Peyer's patch (tissue), 4 donors: ENCODE measurements at regions not wholly inside any gene's neighbourhood (a gene's known extent, or its start where the extent isn't known, plus 50 kb on each side); places are given as distances from the start of the nearest gene placed in this dataset.
"Not testable (repeated sequence)": the region's sequence is repeated elsewhere in the genome, so short reads cannot be mapped to it uniquely, and the experiment has no call there.

ENCODE experiments used
- DNase-seq, 3 donors: peaks; one replicate each; pipeline ENCODE4 v3.0.0-alpha.2; 2017 to 2019
- H3K27ac ChIP-seq, 4 donors: fragments of 200-600 bp; sonication (generic); one replicate each; pipeline ENCODE4 v1.5.1; 2016 to 2019
- H3K27me3 ChIP-seq, 2 donors: fragments of 200-600 bp; sonication (generic); one replicate each; pipeline ENCODE4 v1.5.1; 2019
- H3K36me3 ChIP-seq, 3 donors: fragments of 200-600 bp; sonication (generic); one replicate each; pipeline ENCODE4 v1.5.1; 2016 to 2019
- H3K4me1 ChIP-seq, 4 donors: fragments of 200-600 bp; sonication (generic); one replicate each; pipeline ENCODE4 v1.5.1; 2016 to 2019
- H3K4me3 ChIP-seq, 4 donors: fragments of 200-600 bp; sonication (generic); 1 replicate in 3 of 4; 2 replicates in 1 of 4; pipeline ENCODE4 v1.5.1; 2016 to 2019; ENCODE audit warnings: mild to moderate bottlenecking in 1 of 4
- H3K9me3 ChIP-seq, 4 donors: fragments of 200-600 bp; sonication (generic); one replicate each; pipeline ENCODE4 v1.5.1; 2016 to 2019; ENCODE audit warnings: mild to moderate bottlenecking in 1 of 4
- POLR2A ChIP-seq, 2 donors: fragments of 450-650 bp; IDR thresholded peaks; one replicate each; pipeline ENCODE4 v1.5.1; 2017; ENCODE audit warnings: antibody characterized with exemption in 2 of 2, mild to moderate bottlenecking in 2 of 2, moderate library complexity in 2 of 2
- TF ChIP-seq, protein P1 (sequence below), 6 experiments: fragments of 450-650 bp in 4 of 6; fragments of 200-600 bp in 2 of 6; sonication (generic) in 1 of 6; IDR thresholded peaks; one replicate each; pipeline ENCODE4 v1.5.1; 2017 to 2019; ENCODE audit warnings: antibody characterized with exemption in 6 of 6, mild to moderate bottlenecking in 3 of 6, moderate library complexity in 1 of 6

DNA sequence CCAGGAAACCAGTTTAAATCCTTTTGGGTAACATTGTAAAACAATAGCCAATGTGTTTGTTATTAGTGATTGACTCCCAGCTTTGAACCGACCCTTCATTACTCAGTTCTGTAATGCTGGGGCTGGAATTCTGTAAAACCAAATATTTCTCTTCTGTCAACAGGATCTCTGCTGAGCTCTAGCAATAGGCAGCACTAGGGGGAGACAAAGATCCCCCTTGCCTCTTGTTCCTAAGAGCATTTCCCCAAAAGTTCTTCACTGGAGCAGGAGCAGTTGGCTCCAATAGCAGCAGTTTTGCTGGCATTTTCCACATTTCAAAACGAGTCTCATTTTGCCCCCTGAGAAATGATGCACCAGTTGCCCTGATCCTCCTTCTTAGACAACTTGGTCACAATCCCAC, 1671.1 kb downstream of the MRPL39 start:
- TF ChIP-seq, protein P1, sequence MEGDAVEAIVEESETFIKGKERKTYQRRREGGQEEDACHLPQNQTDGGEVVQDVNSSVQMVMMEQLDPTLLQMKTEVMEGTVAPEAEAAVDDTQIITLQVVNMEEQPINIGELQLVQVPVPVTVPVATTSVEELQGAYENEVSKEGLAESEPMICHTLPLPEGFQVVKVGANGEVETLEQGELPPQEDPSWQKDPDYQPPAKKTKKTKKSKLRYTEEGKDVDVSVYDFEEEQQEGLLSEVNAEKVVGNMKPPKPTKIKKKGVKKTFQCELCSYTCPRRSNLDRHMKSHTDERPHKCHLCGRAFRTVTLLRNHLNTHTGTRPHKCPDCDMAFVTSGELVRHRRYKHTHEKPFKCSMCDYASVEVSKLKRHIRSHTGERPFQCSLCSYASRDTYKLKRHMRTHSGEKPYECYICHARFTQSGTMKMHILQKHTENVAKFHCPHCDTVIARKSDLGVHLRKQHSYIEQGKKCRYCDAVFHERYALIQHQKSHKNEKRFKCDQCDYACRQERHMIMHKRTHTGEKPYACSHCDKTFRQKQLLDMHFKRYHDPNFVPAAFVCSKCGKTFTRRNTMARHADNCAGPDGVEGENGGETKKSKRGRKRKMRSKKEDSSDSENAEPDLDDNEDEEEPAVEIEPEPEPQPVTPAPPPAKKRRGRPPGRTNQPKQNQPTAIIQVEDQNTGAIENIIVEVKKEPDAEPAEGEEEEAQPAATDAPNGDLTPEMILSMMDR (IDR thresholded peaks at IDR 0.05), result peak in 1 of 6 experiments; percentile 33
- TF ChIP-seq POLR2A (IDR thresholded peaks at IDR 0.05), result no peak
- Histone ChIP-seq H3K27me3 (no peaks in the 10 kb centered on the region), H3K36me3 (no peaks in the 10 kb centered on the region), H3K4me1 (no peaks in the 10 kb centered on the region), H3K27ac (no peak overlapping the region), H3K4me3 (no peak overlapping the region), H3K9me3 (no peaks in the 10 kb centered on the region)
- no peak for DNase-seq

DNA sequence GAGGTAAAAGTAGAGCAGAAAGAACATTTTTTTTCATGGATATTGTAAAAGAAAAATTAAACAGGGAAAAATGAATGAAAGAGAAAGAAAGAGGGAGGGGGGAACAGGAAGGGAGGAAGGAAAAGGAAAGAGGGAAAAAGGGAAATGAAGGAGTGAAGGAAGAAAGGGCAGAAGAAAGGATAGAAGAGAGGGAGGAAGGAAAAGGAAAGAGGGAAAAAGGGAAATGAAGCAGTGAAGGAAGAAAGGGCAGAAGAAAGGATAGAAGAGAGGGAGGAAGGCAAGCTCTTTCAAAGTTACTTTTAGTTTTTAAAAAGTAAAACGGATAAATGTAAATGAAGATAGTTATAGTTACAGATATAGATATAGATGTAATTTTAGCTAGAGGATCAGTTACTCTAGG, 1676.7 kb downstream of the MRPL39 start:
- H3K27ac ChIP-seq, result no peak overlapping the region
- H3K36me3 ChIP-seq, result no peaks in the 10 kb centered on the region
- H3K27me3 ChIP-seq, result no peaks in the 10 kb centered on the region
- no peak for DNase-seq
- H3K4me3 ChIP-seq, result no peak overlapping the region
- no peaks in the 10 kb centered on the region for H3K4me1 ChIP-seq
- no peaks in the 10 kb centered on the region for H3K9me3 ChIP-seq
- no peak for TF ChIP-seq POLR2A (IDR thresholded peaks at IDR 0.05)
- TF ChIP-seq, protein P1 (IDR thresholded peaks at IDR 0.05), result no peak

DNA sequence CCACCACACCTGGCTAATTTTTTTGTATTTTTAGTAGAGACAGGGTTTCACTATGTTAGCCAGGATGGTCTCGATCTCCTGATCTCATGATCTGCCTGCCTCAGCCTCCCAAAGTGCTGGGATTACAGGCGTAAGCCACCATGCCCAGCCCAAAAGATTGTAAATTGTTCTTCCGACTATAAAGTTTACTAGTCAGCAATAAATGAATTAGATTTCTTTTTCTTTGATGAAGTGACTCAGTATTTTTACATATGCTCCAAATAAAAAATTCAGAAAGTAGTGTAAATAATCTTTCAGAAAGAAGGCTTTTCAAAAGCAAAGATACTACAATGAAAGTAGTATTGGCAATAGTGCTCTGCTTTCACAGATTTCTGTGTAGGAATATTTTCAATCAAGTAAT, 1680.9 kb downstream of the MRPL39 start:
- H3K27me3 ChIP-seq, H3K9me3 ChIP-seq, H3K4me1 ChIP-seq, H3K4me3 ChIP-seq, DNase-seq, H3K27ac ChIP-seq, H3K36me3 ChIP-seq: not testable (repeated sequence)

DNA sequence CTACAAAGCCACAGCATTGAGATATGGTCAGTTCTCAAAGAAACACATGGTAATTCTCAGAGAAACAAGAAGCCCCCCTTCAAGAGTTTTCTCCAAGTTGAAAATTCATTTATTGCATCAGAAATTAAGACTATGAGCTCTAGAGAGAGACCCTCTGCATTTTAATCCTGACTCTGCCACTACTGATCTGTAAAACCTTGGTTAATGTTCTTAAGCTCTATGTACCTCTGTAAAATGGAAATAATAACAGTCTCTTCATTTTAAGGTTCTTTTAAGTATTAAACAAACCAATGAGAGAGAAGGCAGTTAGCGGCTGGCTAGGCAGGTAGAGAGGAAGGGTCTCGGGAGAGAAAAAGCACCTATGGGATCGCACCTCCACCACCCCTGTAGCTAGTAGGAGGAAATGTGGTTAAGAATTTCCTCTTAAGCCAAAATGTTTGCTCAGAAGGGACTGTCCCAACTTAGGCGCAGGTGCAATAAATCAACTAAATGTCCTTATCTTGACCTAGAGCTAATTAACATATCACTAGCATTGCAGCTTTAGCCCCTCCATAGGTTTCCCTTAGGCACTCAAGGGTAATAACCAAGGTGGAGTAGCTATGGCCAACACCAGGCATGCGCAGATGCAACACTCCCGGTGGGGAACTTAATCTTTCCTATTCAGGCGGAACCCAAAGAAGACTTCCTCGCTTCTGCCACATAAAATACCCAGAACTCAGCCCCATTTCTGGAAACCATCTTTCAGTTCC, 1685.4 kb downstream of the MRPL39 start:
- Histone ChIP-seq H3K9me3 (peaks cover 0 to 2% (median 0%) of the 10 kb centered on the region in 4 donors), H3K4me3 (no peak overlapping the region), H3K27me3 (no peaks in the 10 kb centered on the region), H3K36me3 (no peaks in the 10 kb centered on the region), H3K4me1 (no peaks in the 10 kb centered on the region), H3K27ac (no peak overlapping the region)
- TF ChIP-seq POLR2A (IDR thresholded peaks at IDR 0.05), result no peak
- TF ChIP-seq, protein P1 (IDR thresholded peaks at IDR 0.05), result no peak
- DNase-seq, result peak in 1 of 3 donors; percentile 30

DNA sequence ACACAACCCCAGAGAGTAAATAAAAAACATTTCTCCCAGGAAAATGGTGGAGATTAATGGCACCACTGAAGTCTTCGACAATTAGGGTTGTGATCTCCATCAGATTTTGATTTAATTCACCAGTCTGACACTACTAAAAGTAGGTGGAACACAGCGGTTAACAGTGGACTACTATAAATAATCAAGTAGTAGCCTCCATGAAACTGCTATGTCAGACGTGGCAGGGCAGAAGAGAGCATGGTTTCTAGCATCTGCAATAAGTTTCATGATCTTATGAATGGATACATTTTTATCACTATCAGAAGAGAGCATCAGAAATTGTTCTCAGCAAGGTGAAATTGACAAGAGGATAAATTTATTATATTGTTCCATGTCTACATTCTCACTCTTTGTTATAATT, 1706.6 kb downstream of the MRPL39 start:
- Histone ChIP-seq H3K4me3 (no peak overlapping the region), H3K27ac (no peak overlapping the region), H3K27me3 (no peaks in the 10 kb centered on the region), H3K4me1 (no peaks in the 10 kb centered on the region), H3K9me3 (no peaks in the 10 kb centered on the region), H3K36me3 (no peaks in the 10 kb centered on the region)
- TF ChIP-seq, protein P1 (IDR thresholded peaks at IDR 0.05), result no peak
- no peak for TF ChIP-seq POLR2A (IDR thresholded peaks at IDR 0.05)
- DNase-seq, result no peak

DNA sequence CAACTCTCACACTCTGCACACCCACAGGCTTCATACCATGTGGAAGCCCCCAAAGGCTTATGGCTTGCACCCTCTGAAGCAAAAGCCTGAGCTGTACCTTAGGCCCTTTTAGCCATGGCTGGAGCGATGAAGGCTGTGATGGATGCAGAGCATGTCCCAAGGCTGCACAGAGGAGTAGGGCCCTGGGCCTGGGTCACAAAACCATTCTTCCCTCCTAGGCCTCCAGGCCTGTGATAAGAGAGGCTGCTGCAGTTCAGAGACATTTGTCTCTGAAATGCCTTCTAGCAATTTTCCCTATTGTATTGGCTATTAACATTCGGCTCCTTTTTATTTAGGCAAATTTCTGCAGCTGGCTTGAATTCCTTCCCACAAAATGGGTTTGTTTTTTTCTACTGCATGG, 1707.7 kb downstream of the MRPL39 start:
- no peak for DNase-seq

More for the DNA sequence above, 1707.7 kb downstream of the MRPL39 start:
- H3K9me3 ChIP-seq, result no peaks in the 10 kb centered on the region
- no peaks in the 10 kb centered on the region for H3K27me3 ChIP-seq
- no peak overlapping the region for H3K4me3 ChIP-seq
- TF ChIP-seq POLR2A (IDR thresholded peaks at IDR 0.05), result no peak
- TF ChIP-seq, protein P1 (IDR thresholded peaks at IDR 0.05), result no peak
- no peaks in the 10 kb centered on the region for H3K4me1 ChIP-seq
- no peaks in the 10 kb centered on the region for H3K36me3 ChIP-seq
- no peak overlapping the region for H3K27ac ChIP-seq
